ENCODE measurements at regions not wholly inside any gene's neighbourhood (a gene's known extent, or its start where the extent isn't known, plus 50 kb on each side); places are given as distances from the start of the nearest gene placed in this dataset.

GRCh38 chr7:49080896-49081475 is 156.6 kb downstream of the CDC14C start:
- TF ChIP-seq CTCF (conservative IDR thresholded peaks at IDR 0.05; ENCODE audit: low read depth, low read length) (no peak), POLR2A (IDR thresholded peaks at IDR 0.05; ENCODE audit: low read depth, low read length) (no peak), MXI1 (IDR thresholded peaks at IDR 0.05; ENCODE audit: borderline replicate concordance, low read depth, low read length) (no peak), BHLHE40 (IDR thresholded peaks at IDR 0.05; ENCODE audit: low read depth, low read length) (no peak), ELK1 (IDR thresholded peaks at IDR 0.05; ENCODE audit: borderline replicate concordance, low read depth, low read length) (no peak), SMC3 (IDR thresholded peaks at IDR 0.05; ENCODE audit: low read depth, low read length) (no peak), RCOR1 (IDR thresholded peaks at IDR 0.05; ENCODE audit: insufficient replicate concordance, low read length) (no peak), FOS (IDR thresholded peaks at IDR 0.05; ENCODE audit: low read depth, low read length) (no peak), CEBPB (IDR thresholded peaks at IDR 0.05; ENCODE audit: low read depth, low read length) (no peak), MAZ (IDR thresholded peaks at IDR 0.05; ENCODE audit: borderline replicate concordance, low read depth, low read length) (no peak)
- TF ChIP-seq, protein P1, sequence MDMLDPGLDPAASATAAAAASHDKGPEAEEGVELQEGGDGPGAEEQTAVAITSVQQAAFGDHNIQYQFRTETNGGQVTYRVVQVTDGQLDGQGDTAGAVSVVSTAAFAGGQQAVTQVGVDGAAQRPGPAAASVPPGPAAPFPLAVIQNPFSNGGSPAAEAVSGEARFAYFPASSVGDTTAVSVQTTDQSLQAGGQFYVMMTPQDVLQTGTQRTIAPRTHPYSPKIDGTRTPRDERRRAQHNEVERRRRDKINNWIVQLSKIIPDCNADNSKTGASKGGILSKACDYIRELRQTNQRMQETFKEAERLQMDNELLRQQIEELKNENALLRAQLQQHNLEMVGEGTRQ (IDR thresholded peaks at IDR 0.05; ENCODE audit: low read depth, low read length) = no peak

All from IMR-90 (cell line).